Neural cell (in vitro differentiated cells): ENCODE measurements at regions not wholly inside any gene's neighbourhood (a gene's known extent, or its start where the extent isn't known, plus 50 kb on each side); places are given as distances from the start of the nearest gene placed in this dataset.

Source experiments
- H2AFZ ChIP-seq: fragments of 200-600, 300-800 bp; sonication (generic), shearing (Covaris generic); 2 replicates; pipeline ENCODE4 v1.6.0; 2014; ENCODE audit warnings: low read depth, mild to moderate bottlenecking, antibody characterized with exemption, low read length, moderate library complexity
- H3F3A ChIP-seq: fragments of 200-600 bp; shearing (Covaris generic); 2 replicates; pipeline ENCODE4 v1.6.1; 2016; ENCODE audit warnings: mild to moderate bottlenecking, moderate library complexity, mixed read lengths, antibody characterized with exemption, low read length; ENCODE audit not compliant: insufficient read depth, poor library complexity, severe bottlenecking
- H3K27ac ChIP-seq: fragments of 200-600, 300-800 bp; sonication (generic), shearing (Covaris generic); 2 replicates; pipeline ENCODE4 v1.5.1; 2014; ENCODE audit warnings: mild to moderate bottlenecking, low read length, moderate library complexity
- H3K27me3 ChIP-seq: fragments of 300-800, 200-600 bp; sonication (generic), shearing (Covaris generic); 2 replicates; pipeline ENCODE4 v1.6.0; 2014; ENCODE audit warnings: mild to moderate bottlenecking, low read depth, low read length, moderate library complexity; ENCODE audit not compliant: insufficient read depth
- H3K36me3 ChIP-seq: fragments of 300-800, 200-600 bp; sonication (generic), shearing (Covaris generic); 2 replicates; pipeline ENCODE4 v1.5.1; 2014; ENCODE audit warnings: mild to moderate bottlenecking, antibody characterized with exemption, low read length, moderate library complexity; ENCODE audit not compliant: insufficient read depth
- H3K4me2 ChIP-seq: fragments of 300-800, 200-600 bp; sonication (generic), shearing (Covaris generic); 2 replicates; pipeline ENCODE4 v1.6.0; 2014; ENCODE audit warnings: mild to moderate bottlenecking, low read length
- H3K4me3 ChIP-seq: fragments of 300-800, 200-600 bp; sonication (generic), shearing (Covaris generic); 2 replicates; pipeline ENCODE4 v1.5.1; 2014; ENCODE audit warnings: mild to moderate bottlenecking, low read length, moderate library complexity
- H3K79me2 ChIP-seq: fragments of 200-600 bp; shearing (Covaris generic); replicated peaks from 2 replicates; pipeline ENCODE4 v1.6.0; 2014; ENCODE audit warnings: mild to moderate bottlenecking, low read length, moderate library complexity; ENCODE audit not compliant: insufficient read depth
- H3K9ac ChIP-seq: fragments of 300-800, 200-600 bp; sonication (generic), shearing (Covaris generic); 2 replicates; pipeline ENCODE4 v1.6.1; 2016; ENCODE audit warnings: mild to moderate bottlenecking, low read length, mixed read lengths
- H3K9me2 ChIP-seq: fragments of 200-600 bp; shearing (Covaris generic); 2 replicates; pipeline ENCODE4 v1.6.1; 2016; ENCODE audit warnings: mild to moderate bottlenecking, low read length, mixed read lengths; ENCODE audit not compliant: insufficient read depth
- H3K9me3 ChIP-seq: fragments of 200-600, 300-800 bp; sonication (generic), shearing (Covaris generic); 2 replicates; pipeline ENCODE4 v1.6.1; 2016; ENCODE audit warnings: mild to moderate bottlenecking, mixed run types, low read length, moderate library complexity, mixed read lengths
- H4K20me1 ChIP-seq: fragments of 200-600 bp; shearing (Covaris generic); 2 replicates; pipeline ENCODE4 v1.6.1; 2016; ENCODE audit warnings: mild to moderate bottlenecking, mixed run types; ENCODE audit not compliant: insufficient read depth
- CTCF ChIP-seq: fragments of 450-650 bp; IDR thresholded peaks from 2 replicates; pipeline ENCODE4 v1.5.1; 2014; ENCODE audit warnings: antibody characterized with exemption, mild to moderate bottlenecking, moderate library complexity; ENCODE audit not compliant: poor library complexity, severe bottlenecking
- EP300 ChIP-seq: fragments of 450-650 bp; conservative IDR thresholded peaks from 2 replicates; pipeline ENCODE4 v1.6.1; 2014; ENCODE audit warnings: antibody characterized with exemption, mild to moderate bottlenecking, moderate library complexity; ENCODE audit not compliant: poor library complexity, severe bottlenecking
- EZH2 ChIP-seq: fragments of 200-600, 300-800 bp; shearing (Covaris generic), sonication (generic); IDR thresholded peaks from 2 replicates; pipeline ENCODE4 v1.6.1; 2014; ENCODE audit warnings: antibody characterized with exemption, low read length, borderline replicate concordance, mild to moderate bottlenecking; ENCODE audit not compliant: insufficient read depth, poor library complexity, severe bottlenecking
- MXI1 ChIP-seq: fragments of 450-650 bp; conservative IDR thresholded peaks from 2 replicates; pipeline ENCODE4 v1.6.1; 2014; ENCODE audit warnings: antibody characterized with exemption, mild to moderate bottlenecking; ENCODE audit not compliant: poor library complexity, severe bottlenecking
- POLR2AphosphoS5 ChIP-seq: IDR thresholded peaks from 2 replicates; pipeline ENCODE4 v1.6.1; 2012
- RAD21 ChIP-seq: fragments of 450-650 bp; conservative IDR thresholded peaks from 2 replicates; pipeline ENCODE4 v1.6.1; 2014; ENCODE audit warnings: antibody characterized with exemption, mild to moderate bottlenecking, moderate library complexity
- REST ChIP-seq: IDR thresholded peaks from 2 replicates; pipeline ENCODE4 v1.6.1; 2012; ENCODE audit warnings: borderline replicate concordance
- SMC3 ChIP-seq: fragments of 450-650 bp; conservative IDR thresholded peaks from 2 replicates; pipeline ENCODE4 v1.6.1; 2014; ENCODE audit warnings: antibody characterized with exemption, mild to moderate bottlenecking, moderate library complexity; ENCODE audit not compliant: poor library complexity
- TAF1 ChIP-seq: IDR thresholded peaks from 2 replicates; pipeline ENCODE4 v1.6.1; 2012; ENCODE audit warnings: low read depth

DNA sequence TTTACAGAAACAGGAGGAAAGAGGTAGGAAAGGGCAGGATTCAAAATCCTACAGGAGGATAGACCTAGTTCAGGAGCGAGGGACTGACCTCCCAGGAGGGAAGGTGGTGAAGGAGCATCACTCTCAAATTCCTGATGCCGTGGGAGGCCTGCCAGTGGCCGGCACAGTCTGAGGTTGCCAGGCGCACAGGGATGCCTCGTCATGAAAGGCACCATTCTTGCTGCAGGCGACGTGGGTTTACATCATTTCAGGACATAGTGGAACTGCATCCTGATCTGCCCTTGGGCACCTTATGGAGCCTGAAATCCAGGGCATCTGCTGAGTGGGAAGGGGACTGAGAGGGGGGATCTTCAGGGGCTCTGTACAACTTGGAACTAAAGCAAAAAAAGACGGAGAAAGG is 163.2 kb upstream of the S1PR3 start:
- no peak overlapping the region for H3K27ac ChIP-seq
- no peaks in the 10 kb centered on the region for H4K20me1 ChIP-seq
- no peaks in the 10 kb centered on the region for H3K9me3 ChIP-seq
- H3K9ac ChIP-seq, result no peak overlapping the region
- no peaks in the 10 kb centered on the region for H3K27me3 ChIP-seq
- H3F3A ChIP-seq, result no peaks in the 10 kb centered on the region
- no peaks in the 10 kb centered on the region for H3K79me2 ChIP-seq
- H3K9me2 ChIP-seq, result no peaks in the 10 kb centered on the region
- no peak for TF ChIP-seq REST
- no peak for TF ChIP-seq EZH2
- TF ChIP-seq EP300, result no peak
- no peak for TF ChIP-seq CTCF
- no peak for TF ChIP-seq TAF1
- no peak overlapping the region for H2AFZ ChIP-seq
- H3K4me2 ChIP-seq, result no peak overlapping the region
- no peaks in the 10 kb centered on the region for H3K36me3 ChIP-seq
- no peak overlapping the region for H3K4me3 ChIP-seq

GRCh38 chr9:88828492-88828974 is 162.7 kb upstream of the S1PR3 start:
- no peak overlapping the region for H3K27ac ChIP-seq
- H3K79me2 ChIP-seq, result no peaks in the 10 kb centered on the region

More at GRCh38 chr9:88828492-88828974, 162.7 kb upstream of the S1PR3 start:
- Histone ChIP-seq H3K9me2 (no peaks in the 10 kb centered on the region), H3K4me3 (no peak overlapping the region), H3F3A (no peaks in the 10 kb centered on the region), H4K20me1 (no peaks in the 10 kb centered on the region), H3K9me3 (no peaks in the 10 kb centered on the region), H2AFZ (no peak overlapping the region), H3K36me3 (no peaks in the 10 kb centered on the region), H3K9ac (no peak overlapping the region), H3K4me2 (no peak overlapping the region), H3K27me3 (no peaks in the 10 kb centered on the region)
- TF ChIP-seq SMC3, result no peak
- no peak for TF ChIP-seq CTCF
- TF ChIP-seq POLR2AphosphoS5, result no peak
- no peak for TF ChIP-seq TAF1
- TF ChIP-seq EZH2, result no peak
- no peak for TF ChIP-seq REST
- TF ChIP-seq RAD21, result no peak
- TF ChIP-seq EP300, result no peak
- TF ChIP-seq MXI1, result no peak
